NCI-H345 treated with DMSO at 0.1 percent for 48 hours (cell line): ENCODE measurements at regions not wholly inside any gene's neighbourhood (a gene's known extent, or its start where the extent isn't known, plus 50 kb on each side); places are given as distances from the start of the nearest gene placed in this dataset.
"Not testable (repeated sequence)": the region's sequence is repeated elsewhere in the genome, so short reads cannot be mapped to it uniquely, and the experiment has no call there.

ENCODE experiments used
- DNase-seq: peaks from one replicate; lab custom pipeline; 2025; ENCODE audit not compliant: unreplicated experiment; lab: John Stamatoyannopoulos, UW

- no peak for DNase-seq
Observed at GRCh38 chr6:50992704-50993625, 174.3 kb downstream of the TFAP2B start.

GRCh38 chr6:50993941-50994720 lies 175.5 kb downstream of the TFAP2B start:
- no peak for DNase-seq

- no peak for DNase-seq
Observed at GRCh38 chr6:50995036-50995435, 176.4 kb downstream of the TFAP2B start.

- DNase-seq = no peak
Observed at GRCh38 chr6:50998905-50999304, 180.2 kb downstream of the TFAP2B start.

GRCh38 chr6:51001399-51001798 lies 182.7 kb downstream of the TFAP2B start:
- DNase-seq = no peak

- DNase-seq = no peak
Observed at GRCh38 chr6:51004380-51004779, 185.7 kb downstream of the TFAP2B start.

GRCh38 chr6:51005779-51006178 lies 187.1 kb downstream of the TFAP2B start:
- DNase-seq = no peak

GRCh38 chr6:51007237-51007636 lies 188.6 kb downstream of the TFAP2B start:
- no peak for DNase-seq

- DNase-seq = not testable (repeated sequence)
Observed at GRCh38 chr6:51008693-51009092, 190.0 kb downstream of the TFAP2B start.

GRCh38 chr6:51013376-51013775 lies 194.7 kb downstream of the TFAP2B start:
- no peak for DNase-seq

- DNase-seq = no peak
Observed at GRCh38 chr6:51015394-51015793, 196.7 kb downstream of the TFAP2B start.

- no peak for DNase-seq
Observed at GRCh38 chr6:51016489-51016888, 197.8 kb downstream of the TFAP2B start.

GRCh38 chr6:51019806-51020205 lies 201.1 kb downstream of the TFAP2B start:
- peak; percentile 20 for DNase-seq

GRCh38 chr6:51021171-51021570 lies 202.5 kb downstream of the TFAP2B start:
- no peak for DNase-seq

- no peak for DNase-seq
Observed at GRCh38 chr6:51024126-51024525, 205.5 kb downstream of the TFAP2B start.

- no peak for DNase-seq
Observed at GRCh38 chr6:51025082-51025777, 206.6 kb downstream of the TFAP2B start.

GRCh38 chr6:51027283-51028065 lies 208.8 kb downstream of the TFAP2B start:
- no peak for DNase-seq

GRCh38 chr6:51028276-51028675 lies 209.6 kb downstream of the TFAP2B start:
- no peak for DNase-seq

- DNase-seq = no peak
Observed at GRCh38 chr6:51029561-51029960, 210.9 kb downstream of the TFAP2B start.

GRCh38 chr6:51045548-51045947 lies 226.9 kb downstream of the TFAP2B start:
- peak; percentile 50 for DNase-seq
